SK-N-SH (cell line): ENCODE measurements at regions not wholly inside any gene's neighbourhood (a gene's known extent, or its start where the extent isn't known, plus 50 kb on each side); places are given as distances from the start of the nearest gene placed in this dataset.

Source experiments
- CTCF ChIA-PET: fragments of 300-600, 350-600 bp; formaldehyde crosslinking; extraction: SDS; loops from one replicate; lab custom pipeline; 2021; lab: Yijun Ruan, JAX
- POLR2A ChIA-PET: fragments of 350-600 bp; sonication (Branson Sonifier 250); formaldehyde crosslinking; extraction: SDS; loops from one replicate; lab custom pipeline; 2020; ENCODE audit warnings: antibody characterized with exemption, inconsistent platforms; lab: Yijun Ruan, JAX
- DNase-seq: peaks from one replicate; pipeline ENCODE4 v3.0.0; 2012
- H2AFZ ChIP-seq: fragments of 200-600 bp; sonication (generic); 2 replicates; pipeline ENCODE4 v1.8.1; 2016; ENCODE audit warnings: antibody characterized with exemption, mild to moderate bottlenecking, low read depth
- H3F3A ChIP-seq: fragments of 200-600 bp; sonication (generic); replicated peaks from 2 replicates; pipeline ENCODE3; 2016; ENCODE audit warnings: antibody characterized with exemption, mild to moderate bottlenecking; ENCODE audit not compliant: insufficient read depth
- H3K27ac ChIP-seq, 2 experiments: fragments of 200-500 bp in 1 of 2; fragments of 200-600 bp in 1 of 2; sonication (Bioruptor generic) in 1 of 2; sonication (generic), shearing (Covaris generic) in 1 of 2; 2 replicates each; pipeline versions ENCODE4 v1.5.1 to v1.6.1; 2014 to 2016; ENCODE audit warnings: low read depth in 2 of 2, inconsistent platforms in 1 of 2, low read length in 1 of 2, mild to moderate bottlenecking in 1 of 2, mixed read lengths in 1 of 2
- H3K27me3 ChIP-seq: fragments of 200-600 bp; sonication (generic), shearing (Covaris generic); 2 replicates; pipeline ENCODE4 v1.6.1; 2016; ENCODE audit warnings: mixed run types; ENCODE audit not compliant: insufficient read depth
- H3K36me3 ChIP-seq, 2 experiments: fragments of 200-500 bp in 1 of 2; fragments of 200-600 bp in 1 of 2; sonication (Bioruptor generic) in 1 of 2; sonication (generic) in 1 of 2; replicated peaks in 1 of 2; 2 replicates each; pipeline versions ENCODE3 to v1.5.1; 2014 to 2016; ENCODE audit warnings: low read length in 1 of 2, mild to moderate bottlenecking in 1 of 2; ENCODE audit not compliant: insufficient read depth in 2 of 2, control insufficient read depth in 1 of 2
- H3K4me1 ChIP-seq, 2 experiments: fragments of 200-500 bp in 1 of 2; fragments of 200-600 bp in 1 of 2; sonication (Bioruptor generic) in 1 of 2; sonication (generic), shearing (Covaris generic) in 1 of 2; 2 replicates each; pipeline versions ENCODE4 v1.5.1 to v1.6.1; 2014 to 2016; ENCODE audit warnings: low read depth in 1 of 2, low read length in 1 of 2, mixed run types in 1 of 2; ENCODE audit not compliant: insufficient read depth in 2 of 2, control insufficient read depth in 1 of 2
- H3K4me2 ChIP-seq: fragments of 200-600 bp; sonication (generic), shearing (Covaris generic); 2 replicates; pipeline ENCODE4 v1.6.1; 2017; ENCODE audit warnings: mixed run types
- H3K4me3 ChIP-seq, 2 experiments: fragments of 200-500 bp in 1 of 2; fragments of 200-600 bp in 1 of 2; sonication (Bioruptor generic) in 1 of 2; sonication (generic), shearing (Covaris generic) in 1 of 2; 2 replicates each; pipeline versions ENCODE4 v1.5.1 to v1.8.1; 2014 to 2016; ENCODE audit warnings: low read depth in 2 of 2, inconsistent platforms in 1 of 2, low read length in 1 of 2, mild to moderate bottlenecking in 1 of 2, mixed read lengths in 1 of 2, moderate library complexity in 1 of 2
- H3K79me2 ChIP-seq: fragments of 200-600 bp; sonication (generic); 2 replicates; pipeline ENCODE4 v1.8.1; 2017; ENCODE audit warnings: mild to moderate bottlenecking; ENCODE audit not compliant: insufficient read depth
- H3K9ac ChIP-seq: fragments of 200-600 bp; sonication (generic); 2 replicates; pipeline ENCODE4 v1.6.1; 2017; ENCODE audit warnings: mixed run types
- H3K9me2 ChIP-seq: fragments of 200-600 bp; sonication (generic); 2 replicates; pipeline ENCODE4 v1.6.1; 2017; ENCODE audit warnings: mixed run types
- H3K9me3 ChIP-seq: fragments of 200-600 bp; sonication (generic); 2 replicates; pipeline ENCODE4 v1.6.1; 2017; ENCODE audit warnings: mixed run types, mild to moderate bottlenecking, moderate library complexity
- H4K20me1 ChIP-seq: fragments of 200-600 bp; sonication (generic); 2 replicates; pipeline ENCODE4 v1.6.1; 2017; ENCODE audit warnings: mild to moderate bottlenecking, mixed run types; ENCODE audit not compliant: insufficient read depth
- ELF1 ChIP-seq: IDR thresholded peaks from 2 replicates; pipeline ENCODE4 v1.4.0; 2012
- EZH2phosphoT487 ChIP-seq: fragments of 200-600 bp; sonication (generic); IDR thresholded peaks from 2 replicates; pipeline ENCODE4 v1.6.1; 2017; ENCODE audit warnings: low read depth, mixed run types, mild to moderate bottlenecking, antibody characterized with exemption, moderate library complexity, borderline replicate concordance
- FOXJ3 ChIP-seq: sonication (generic); formaldehyde crosslinking; IDR thresholded peaks from 2 replicates; pipeline ENCODE4 v1.5.1; 2020; ENCODE audit warnings: mild to moderate bottlenecking, missing genetic modification reagents
- FOXM1 ChIP-seq: IDR thresholded peaks from 2 replicates; pipeline ENCODE4 v1.4.0; 2012; ENCODE audit warnings: low read depth, mild to moderate bottlenecking
- GABPA ChIP-seq: IDR thresholded peaks from 2 replicates; pipeline ENCODE4 v1.4.0; 2012; ENCODE audit warnings: low read depth, mild to moderate bottlenecking
- IRF3 ChIP-seq: fragments of 150-350 bp; IDR thresholded peaks from 2 replicates; pipeline ENCODE4 v1.6.1; 2016; ENCODE audit warnings: mild to moderate bottlenecking, low read depth, low read length
- JUND ChIP-seq: IDR thresholded peaks from 2 replicates; pipeline ENCODE4 v1.4.0; 2012
- MEF2A ChIP-seq: IDR thresholded peaks from 2 replicates; pipeline ENCODE4 v1.4.0; 2012; ENCODE audit warnings: low read depth, borderline replicate concordance
- MXI1 ChIP-seq: IDR thresholded peaks from 2 replicates; pipeline ENCODE4 v1.6.1; 2012; ENCODE audit warnings: mild to moderate bottlenecking, low read depth, low read length, improper control_type of control experiment
- NFIC ChIP-seq: IDR thresholded peaks from 2 replicates; pipeline ENCODE4 v1.4.0; 2012; ENCODE audit warnings: borderline replicate concordance
- PBX3 ChIP-seq: IDR thresholded peaks from 2 replicates; pipeline ENCODE4; 2012
- POLR2AphosphoS5 ChIP-seq: IDR thresholded peaks from 2 replicates; pipeline ENCODE4 v1.6.1; 2012; ENCODE audit warnings: low read depth, low read length
- RAD21 ChIP-seq: IDR thresholded peaks from 2 replicates; pipeline ENCODE4 v1.6.1; 2012; ENCODE audit warnings: mild to moderate bottlenecking, low read length
- RXRA ChIP-seq: IDR thresholded peaks from 2 replicates; pipeline ENCODE4 v1.4.0; 2012; ENCODE audit warnings: low read depth, mild to moderate bottlenecking, borderline replicate concordance
- SIN3A ChIP-seq: IDR thresholded peaks from 2 replicates; pipeline ENCODE4 v1.6.1; 2012; ENCODE audit warnings: low read depth, mild to moderate bottlenecking, low read length, moderate library complexity, borderline replicate concordance
- SMC3 ChIP-seq: IDR thresholded peaks from 2 replicates; pipeline ENCODE4 v1.6.1; 2012; ENCODE audit warnings: low read depth, low read length, improper control_type of control experiment
- TEAD4 ChIP-seq: IDR thresholded peaks from 2 replicates; pipeline ENCODE4 v1.4.0; 2012; ENCODE audit warnings: mild to moderate bottlenecking, borderline replicate concordance; ENCODE audit not compliant: insufficient read depth
- USF1 ChIP-seq: IDR thresholded peaks from 2 replicates; pipeline ENCODE4 v1.4.0; 2012; ENCODE audit warnings: low read depth, borderline replicate concordance
- YY1 ChIP-seq: IDR thresholded peaks from 2 replicates; pipeline ENCODE4 v1.4.0; 2012; ENCODE audit warnings: low read depth, mild to moderate bottlenecking
- ZBTB33 ChIP-seq: IDR thresholded peaks from 2 replicates; pipeline ENCODE4 v1.4.0; 2012; ENCODE audit warnings: low read depth, borderline replicate concordance
- WGBS: methylation state at CpG from one replicate; pipeline ENCODE4 v1.1.6; 2017; ENCODE audit warnings: low lambda C conversion rate; 5-methylcytosine and 5-hydroxymethylcytosine counted together

- Histone ChIP-seq H3K4me1 (peaks cover 0 to 3% of the 10 kb centered on the region in 2 experiments; a peak in 1 of 4 replicates), H3K36me3 (no peaks in the 10 kb centered on the region), H3K27ac (no peak overlapping the region), H3F3A (no peaks in the 10 kb centered on the region), H2AFZ (no peak overlapping the region), H3K4me3 (no peak overlapping the region), H3K9me3 (no peaks in the 10 kb centered on the region), H3K27me3 (no peaks in the 10 kb centered on the region; the same call in 1 of the 2 replicates), H3K4me2 (no peak overlapping the region), H3K79me2 (no peaks in the 10 kb centered on the region), H3K9ac (no peak overlapping the region), H3K9me2 (no peaks in the 10 kb centered on the region), H4K20me1 (no peaks in the 10 kb centered on the region)
- no peak for TF ChIP-seq IRF3
- no peak for TF ChIP-seq GABPA
- no peak for TF ChIP-seq PBX3
- TF ChIP-seq RXRA, result no peak
- TF ChIP-seq MXI1, result no peak
- TF ChIP-seq NFIC, result no peak
- TF ChIP-seq ZBTB33, result no peak
- TF ChIP-seq JUND, result no peak
- TF ChIP-seq FOXJ3 (CRISPR knock-in tag), result no peak
- no peak for TF ChIP-seq EZH2phosphoT487
- no peak for TF ChIP-seq YY1
- TF ChIP-seq TEAD4, result no peak
- TF ChIP-seq SIN3A, result no peak
- TF ChIP-seq POLR2AphosphoS5, result no peak
- no peak for TF ChIP-seq SMC3
- no peak for TF ChIP-seq ELF1
- no peak for TF ChIP-seq USF1
- no peak for TF ChIP-seq FOXM1
- no peak for TF ChIP-seq RAD21
- TF ChIP-seq MEF2A, result no peak
- CTCF ChIA-PET, result interaction anchor here (0.6 to 2.0 kb wide), 2 partner anchors 9 to 46 kb away, joined by 3 to 5 read pairs; no protein-coding TSS in a partner anchor
- POLR2A ChIA-PET, result no interaction called here
- DNase-seq, result no peak
- WGBS, result 55% methylated on average over 5 of the region's 5 CpGs
Measured at GRCh38 chr6:170471491-170471890, 81.6 kb downstream of the PSMB1 start.
